ENCODE measurements at regions not wholly inside any gene's neighbourhood (a gene's known extent, or its start where the extent isn't known, plus 50 kb on each side); places are given as distances from the start of the nearest gene placed in this dataset.

- FAIRE-seq = no peak
Observed at GRCh38 chr5:103498800-103499551, 63.6 kb downstream of the NUDT12 start.

- no peak for FAIRE-seq
Observed at GRCh38 chr5:103498211-103498610, 64.4 kb downstream of the NUDT12 start.

GRCh38 chr5:103497781-103498180 lies 64.8 kb downstream of the NUDT12 start:
- no peak for FAIRE-seq

- no peak for FAIRE-seq
Observed at GRCh38 chr5:103490030-103490739, 72.4 kb downstream of the NUDT12 start.

- no peak for FAIRE-seq
Observed at GRCh38 chr5:103489307-103489706, 73.3 kb downstream of the NUDT12 start.

- FAIRE-seq = no peak
Observed at GRCh38 chr5:103487822-103488493, 74.6 kb downstream of the NUDT12 start.

GRCh38 chr5:103487218-103487617 lies 75.4 kb downstream of the NUDT12 start:
- FAIRE-seq = no peak

- FAIRE-seq = no peak
Observed at GRCh38 chr5:103486739-103487138, 75.8 kb downstream of the NUDT12 start.

GRCh38 chr5:103480246-103480645 lies 82.3 kb downstream of the NUDT12 start:
- no peak for FAIRE-seq

GRCh38 chr5:103477678-103478077 lies 84.9 kb downstream of the NUDT12 start:
- FAIRE-seq = no peak

- FAIRE-seq = no peak
Observed at GRCh38 chr5:103476811-103477210, 85.8 kb downstream of the NUDT12 start.

- peak; percentile 50 for FAIRE-seq
Observed at GRCh38 chr5:103475629-103476240, 86.9 kb downstream of the NUDT12 start.

- no peak for FAIRE-seq
Observed at GRCh38 chr5:103474677-103475076, 87.9 kb downstream of the NUDT12 start.

GRCh38 chr5:103473725-103474124 lies 88.9 kb downstream of the NUDT12 start:
- FAIRE-seq = no peak

- FAIRE-seq = no peak
Observed at GRCh38 chr5:103472830-103473229, 89.8 kb downstream of the NUDT12 start.

- FAIRE-seq = no peak
Observed at GRCh38 chr5:103472265-103472664, 90.3 kb downstream of the NUDT12 start.

- no peak for FAIRE-seq
Observed at GRCh38 chr5:103469288-103470040, 93.1 kb downstream of the NUDT12 start.

- no peak for FAIRE-seq
Observed at GRCh38 chr5:103467831-103468230, 94.8 kb downstream of the NUDT12 start.

- FAIRE-seq = no peak
Observed at GRCh38 chr5:103466495-103466894, 96.1 kb downstream of the NUDT12 start.

GRCh38 chr5:103465891-103466290 lies 96.7 kb downstream of the NUDT12 start:
- FAIRE-seq = no peak

- FAIRE-seq = no peak
Observed at GRCh38 chr5:103464835-103465484, 97.6 kb downstream of the NUDT12 start.

- no peak for FAIRE-seq
Observed at GRCh38 chr5:103463261-103463660, 99.3 kb downstream of the NUDT12 start.
